Kidney glomerular epithelial cell (primary cell): ENCODE measurements at regions not wholly inside any gene's neighbourhood (a gene's known extent, or its start where the extent isn't known, plus 50 kb on each side); places are given as distances from the start of the nearest gene placed in this dataset.
A peak's percentile ranks its signal among the peaks of the same experiment; 100 is the strongest.
"Not testable (repeated sequence)": the region's sequence is repeated elsewhere in the genome, so short reads cannot be mapped to it uniquely, and the experiment has no call there.

ENCODE experiments used
- DNase-seq: peaks from one replicate; lab custom pipeline; 2025; lab: John Stamatoyannopoulos, UW

DNA sequence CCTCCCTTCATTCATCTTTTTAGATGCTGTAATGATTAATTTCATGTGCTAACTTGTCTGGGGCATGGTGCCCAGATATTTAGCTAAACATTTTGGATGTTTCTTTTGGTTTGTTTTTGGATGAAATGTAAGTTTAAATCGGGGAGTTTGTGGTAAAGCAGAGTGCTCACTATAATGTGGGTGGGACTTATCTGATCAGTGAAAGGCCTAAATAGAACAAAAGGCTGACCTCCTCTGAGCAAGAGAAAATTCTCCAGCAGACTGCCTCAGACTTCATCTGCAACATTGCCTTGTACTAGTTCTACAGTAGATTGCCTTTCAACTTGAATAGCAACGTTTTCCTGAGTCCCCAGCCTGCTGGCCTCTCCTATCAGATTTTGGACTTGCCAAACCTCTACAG lies 183.6 kb downstream of the S1PR1 start:
- no peak for DNase-seq

DNA sequence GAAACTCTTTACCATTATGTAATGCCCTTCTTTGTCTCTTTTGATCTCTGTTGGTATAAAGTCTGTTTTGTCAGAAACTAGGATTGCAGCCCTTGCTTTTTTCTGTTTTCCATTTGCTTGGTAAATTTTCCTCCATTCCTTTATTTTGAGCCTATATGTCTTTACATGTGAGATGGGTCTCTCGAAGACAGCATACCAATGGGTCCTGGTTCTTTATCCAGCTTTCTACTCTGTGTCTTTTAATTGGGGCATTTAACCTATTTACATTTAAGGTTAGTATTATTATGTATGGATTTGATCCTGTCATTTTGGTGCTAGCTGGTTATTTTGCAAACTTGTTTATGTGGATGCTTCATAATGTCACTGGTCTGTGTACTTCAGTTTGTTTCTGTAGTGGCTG lies 191.3 kb downstream of the S1PR1 start:
- DNase-seq, result not testable (repeated sequence)

GRCh38 chr1:101428562-101428961 lies 191.7 kb downstream of the S1PR1 start:
- DNase-seq, result no peak

GRCh38 chr1:101431956-101432510 lies 195.2 kb downstream of the S1PR1 start:
- DNase-seq, result no peak

DNA sequence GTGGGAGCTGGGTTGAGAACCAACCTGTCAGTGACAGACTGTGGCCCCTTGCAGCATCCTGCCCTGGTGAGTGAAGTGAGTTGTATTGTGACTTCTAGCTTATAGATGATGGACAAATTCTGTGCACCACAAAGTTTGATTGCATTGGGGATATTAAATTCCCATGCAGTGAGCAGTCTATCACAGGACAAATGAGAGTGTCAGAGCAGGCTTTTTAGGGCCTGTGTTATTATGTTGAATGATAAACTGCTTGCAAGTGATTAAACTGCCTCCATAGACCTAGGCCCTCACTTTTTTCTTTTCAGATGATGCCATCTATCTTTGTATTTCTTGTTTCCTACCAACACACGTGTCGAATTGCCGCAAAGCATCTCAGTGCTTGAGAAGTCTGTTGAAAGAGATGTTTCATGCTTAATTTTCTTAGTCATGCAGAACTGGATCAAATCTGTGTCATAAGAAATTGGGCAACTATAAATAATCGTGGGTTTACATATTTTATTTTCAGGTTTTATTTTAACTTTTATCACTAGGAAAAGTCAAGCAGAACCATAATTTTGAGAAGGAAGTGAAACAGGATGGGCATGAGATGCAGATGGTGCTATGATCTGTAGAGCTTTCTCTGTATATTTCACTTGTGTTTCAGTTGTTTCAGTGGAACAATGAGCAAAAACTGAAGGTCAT lies 199.2 kb downstream of the S1PR1 start:
- no peak for DNase-seq

DNA sequence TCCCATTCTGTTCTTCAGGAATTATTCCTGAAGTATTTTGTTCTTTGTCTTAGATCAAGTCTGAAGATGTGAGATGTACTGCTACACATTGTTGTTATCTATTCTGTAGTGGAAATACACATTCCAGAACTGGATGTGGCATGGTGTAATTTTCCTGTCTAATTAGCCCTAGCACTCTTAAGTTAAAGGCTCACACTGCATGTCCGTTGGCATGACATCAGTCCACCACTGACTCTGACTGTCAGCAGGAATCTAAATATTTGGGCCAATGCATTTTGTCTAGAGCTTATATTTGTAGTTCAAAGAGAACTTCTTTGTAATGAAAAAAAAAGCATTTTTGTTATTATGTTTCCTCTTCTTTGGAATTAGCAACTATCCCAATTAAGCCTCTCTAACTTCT lies 201.0 kb downstream of the S1PR1 start:
- no peak for DNase-seq

- no peak for DNase-seq
Measured at GRCh38 chr1:101438359-101438758, 201.5 kb downstream of the S1PR1 start.

GRCh38 chr1:101440485-101440884 lies 203.7 kb downstream of the S1PR1 start:
- DNase-seq, result no peak

GRCh38 chr1:101444381-101444780 lies 207.6 kb downstream of the S1PR1 start:
- DNase-seq, result no peak

GRCh38 chr1:101444873-101445618 lies 208.2 kb downstream of the S1PR1 start:
- no peak for DNase-seq

DNA sequence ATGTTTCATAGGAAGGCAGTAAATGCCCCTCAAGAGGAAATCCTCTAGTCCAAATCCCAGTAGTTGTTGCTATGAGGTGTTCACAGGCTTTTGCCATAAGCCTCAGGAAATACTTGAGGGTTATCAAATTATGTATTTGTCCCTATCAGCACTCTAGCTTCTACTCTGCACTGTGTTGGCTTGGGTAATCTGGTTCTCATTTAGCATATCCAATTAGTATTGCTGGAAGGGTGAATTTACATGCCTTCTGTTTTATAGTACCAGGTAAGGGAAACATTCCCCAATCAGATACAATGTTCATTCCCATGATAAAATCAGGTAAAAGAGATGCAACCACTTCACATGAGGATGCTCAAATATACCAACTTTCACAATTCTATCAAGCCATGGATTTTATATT lies 211.2 kb downstream of the S1PR1 start:
- no peak for DNase-seq

DNA sequence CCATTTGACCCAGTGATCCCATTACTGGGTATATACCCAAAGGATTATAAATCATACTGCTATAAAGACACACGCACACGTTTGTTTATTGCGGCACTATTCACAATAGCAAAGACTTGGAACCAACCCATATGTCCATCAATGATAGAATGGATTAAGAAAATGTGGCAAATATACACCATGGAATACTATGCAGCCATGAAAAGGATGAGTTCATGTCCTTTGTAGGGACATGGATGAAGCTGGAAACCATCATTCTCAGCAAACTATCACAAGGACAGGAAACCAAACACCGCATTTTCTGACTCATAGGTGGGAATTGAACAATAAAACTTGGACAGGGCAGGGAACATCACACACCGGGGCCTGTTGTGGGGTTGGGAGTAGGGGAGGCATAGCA lies 213.9 kb downstream of the S1PR1 start:
- DNase-seq, result not testable (repeated sequence)

DNA sequence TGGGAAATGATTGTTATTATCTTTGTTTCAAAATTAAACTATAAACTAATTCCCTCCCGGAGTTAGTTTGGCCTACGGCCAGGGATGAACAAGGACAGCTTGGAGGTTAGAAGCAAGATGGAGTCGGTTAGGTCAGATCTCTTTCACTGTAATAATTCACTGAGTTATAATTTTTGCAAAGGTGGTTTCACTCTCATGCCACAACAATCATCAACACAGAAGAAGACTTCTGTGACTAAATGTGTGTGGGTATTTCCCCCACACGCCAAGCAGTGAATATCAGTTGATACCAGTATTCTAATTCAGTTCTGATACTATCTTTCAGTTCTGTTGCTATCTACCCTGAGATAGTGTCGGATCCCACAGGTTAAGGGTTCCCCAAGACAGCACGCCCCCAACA lies 215.1 kb downstream of the S1PR1 start:
- DNase-seq, result no peak

DNA sequence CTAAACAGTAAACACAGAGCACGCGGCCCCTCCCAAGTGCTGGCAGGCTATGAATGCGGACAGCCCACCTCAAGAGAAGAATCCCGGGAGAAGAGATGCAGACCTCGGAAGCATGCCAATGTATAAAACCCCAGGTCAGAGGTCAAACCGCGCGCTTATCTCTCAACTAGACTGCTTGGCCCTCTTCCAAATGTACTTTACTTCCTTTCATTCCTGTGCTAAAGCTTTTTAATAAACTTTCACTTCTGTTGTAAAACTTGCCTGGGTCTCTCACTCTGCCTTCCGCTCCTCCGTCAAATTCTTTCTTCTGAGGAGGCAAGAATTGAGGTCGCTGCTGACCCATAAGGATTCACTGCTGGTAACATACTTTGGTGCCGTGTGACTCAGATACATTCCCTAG lies 216.0 kb downstream of the S1PR1 start:
- no peak for DNase-seq

DNA sequence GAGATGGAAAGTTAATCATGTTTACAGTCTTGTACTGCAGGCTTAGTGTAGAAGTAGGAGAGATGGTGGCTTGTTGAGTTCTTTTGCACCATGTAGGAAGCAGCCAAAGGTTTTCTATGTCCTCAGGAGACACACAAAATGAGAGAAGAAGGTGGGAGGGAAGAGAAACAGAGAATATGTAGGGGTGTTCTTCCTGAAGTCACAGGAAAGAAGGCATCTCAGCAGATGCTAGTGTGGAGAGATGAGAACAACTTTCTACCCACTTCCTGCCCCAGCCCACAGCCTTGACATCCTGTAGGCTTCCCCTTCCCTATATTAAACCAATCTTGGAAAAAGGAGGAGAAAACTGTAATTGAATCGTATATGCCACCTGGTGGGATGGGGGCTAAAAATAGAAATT lies 217.0 kb downstream of the S1PR1 start:
- DNase-seq, result no peak

- no peak for DNase-seq
Measured at GRCh38 chr1:101455166-101455565, 218.3 kb downstream of the S1PR1 start.

GRCh38 chr1:101460739-101461138 lies 223.9 kb downstream of the S1PR1 start:
- DNase-seq, result no peak

- DNase-seq, result no peak
Measured at GRCh38 chr1:101463195-101463594, 226.4 kb downstream of the S1PR1 start.

GRCh38 chr1:101465941-101466340 lies 229.1 kb downstream of the S1PR1 start:
- DNase-seq, result no peak

DNA sequence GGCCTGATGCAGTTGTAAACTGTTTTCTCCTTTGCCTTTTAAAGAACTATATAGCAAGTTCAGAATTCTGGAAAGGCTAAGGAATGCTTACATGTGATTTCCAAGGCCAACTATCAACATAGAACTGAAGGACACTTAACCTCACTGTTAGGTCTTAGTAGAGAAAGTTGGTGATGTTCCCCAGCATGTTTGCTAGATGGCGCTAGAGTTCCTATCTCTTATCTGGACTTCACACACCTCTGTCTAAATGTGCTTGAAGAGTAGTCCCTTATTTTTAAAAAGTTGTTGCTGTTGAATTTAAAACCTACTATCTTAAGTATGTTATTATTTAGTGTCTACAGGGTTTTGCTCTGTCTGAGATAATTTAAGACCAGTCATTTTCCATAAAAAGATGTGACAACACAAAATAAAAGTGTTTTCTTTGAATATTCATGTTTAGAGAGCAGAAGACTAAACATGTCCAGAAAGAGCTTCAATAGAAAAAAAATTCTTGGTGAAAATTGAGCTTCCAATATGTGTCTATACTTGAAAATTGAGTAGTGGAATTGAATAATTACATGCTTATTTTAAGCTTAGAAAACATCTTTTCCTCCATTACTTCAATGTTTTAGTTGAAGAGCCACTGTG lies 237.3 kb downstream of the S1PR1 start:
- DNase-seq, result peak; percentile 28

GRCh38 chr1:101476541-101476940 lies 239.7 kb downstream of the S1PR1 start:
- no peak for DNase-seq

DNA sequence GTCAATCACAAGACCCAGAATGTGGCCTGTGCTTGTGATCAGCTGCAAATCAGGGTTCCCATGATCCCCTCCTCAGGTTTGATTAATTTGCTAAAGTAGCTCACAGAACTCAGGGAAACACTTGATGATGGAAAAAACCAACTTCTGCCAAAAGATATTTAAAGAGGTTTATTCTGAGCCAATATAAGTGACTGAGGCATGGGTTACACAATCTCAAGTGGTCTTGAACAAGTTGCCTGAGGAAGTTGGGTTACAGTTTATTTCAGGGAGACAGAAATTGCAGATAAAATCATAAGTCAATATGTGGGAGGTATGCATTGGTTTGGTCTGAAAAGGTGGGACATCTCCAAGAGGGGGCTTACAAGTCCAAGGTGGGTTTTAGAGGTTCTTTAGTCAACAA lies 243.1 kb downstream of the S1PR1 start:
- no peak for DNase-seq

DNA sequence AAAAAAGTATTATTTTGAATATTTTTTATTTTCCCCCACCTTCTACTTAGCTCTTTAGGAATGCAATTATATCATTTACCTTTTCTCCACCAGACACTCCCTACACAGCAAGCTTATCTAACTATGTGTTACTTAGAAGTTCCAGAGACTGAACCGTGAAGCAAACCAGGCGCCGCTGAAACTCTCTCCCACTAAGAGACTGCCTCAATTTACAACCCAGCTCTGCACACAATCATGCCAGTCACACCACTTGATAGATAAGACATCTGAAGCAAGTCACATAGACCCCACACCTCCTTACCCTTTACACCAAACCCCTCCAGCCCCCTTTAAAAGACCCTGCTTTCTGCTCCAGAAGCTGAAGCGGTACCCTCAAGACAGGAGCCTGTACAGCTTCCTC lies 245.5 kb downstream of the S1PR1 start:
- no peak for DNase-seq
